ENCODE measurements at regions not wholly inside any gene's neighbourhood (a gene's known extent, or its start where the extent isn't known, plus 50 kb on each side); places are given as distances from the start of the nearest gene placed in this dataset.
"Not testable (repeated sequence)": the region's sequence is repeated elsewhere in the genome, so short reads cannot be mapped to it uniquely, and the experiment has no call there.

GRCh38 chr2:109702250-109702985 is 88.3 kb downstream of the SOWAHC start:
- no peak overlapping the region for H3K4me3 Mint-ChIP-seq
- H3K27ac Mint-ChIP-seq, result no peak overlapping the region
- peaks cover 26% of the 10 kb centered on the region for H3K27me3 Mint-ChIP-seq
- no peaks in the 10 kb centered on the region for H3K36me3 Mint-ChIP-seq
- H3K4me1 Mint-ChIP-seq, result no peaks in the 10 kb centered on the region
- DNase-seq, result no peak
- H3K9me3 Mint-ChIP-seq, result no peaks in the 10 kb centered on the region

GRCh38 chr2:109703077-109703476 is 88.9 kb downstream of the SOWAHC start:
- DNase-seq, result no peak
- Mint-ChIP-seq H3K4me3 (no peak overlapping the region), H3K9me3 (no peaks in the 10 kb centered on the region), H3K4me1 (no peaks in the 10 kb centered on the region), H3K36me3 (no peaks in the 10 kb centered on the region), H3K27me3 (peaks cover 26% of the 10 kb centered on the region), H3K27ac (no peak overlapping the region)

GRCh38 chr2:109703798-109704197 is 89.6 kb downstream of the SOWAHC start:
- no peak overlapping the region for H3K4me3 Mint-ChIP-seq
- no peak overlapping the region for H3K27ac Mint-ChIP-seq
- no peaks in the 10 kb centered on the region for H3K9me3 Mint-ChIP-seq
- no peaks in the 10 kb centered on the region for H3K4me1 Mint-ChIP-seq
- no peaks in the 10 kb centered on the region for H3K36me3 Mint-ChIP-seq
- H3K27me3 Mint-ChIP-seq, result peaks cover 26% of the 10 kb centered on the region
- no peak for DNase-seq

GRCh38 chr2:109707281-109708147 is 86.6 kb upstream of the RGPD5 start:
- Mint-ChIP-seq H3K27me3 (peaks cover 3% of the 10 kb centered on the region), H3K4me1 (no peaks in the 10 kb centered on the region), H3K9me3 (no peaks in the 10 kb centered on the region), H3K36me3 (no peaks in the 10 kb centered on the region), H3K4me3 (no peak overlapping the region), H3K27ac (no peak overlapping the region)
- DNase-seq, result no peak

- no peaks in the 10 kb centered on the region for H3K9me3 Mint-ChIP-seq
Observed at GRCh38 chr2:109710505-109711229, 83.4 kb upstream of the RGPD5 start.

GRCh38 chr2:109711230-109712122 is 82.6 kb upstream of the RGPD5 start:
- no peak for DNase-seq
- Mint-ChIP-seq H3K4me3 (no peak overlapping the region), H3K27ac (no peak overlapping the region), H3K9me3 (no peaks in the 10 kb centered on the region), H3K27me3 (no peaks in the 10 kb centered on the region), H3K4me1 (no peaks in the 10 kb centered on the region), H3K36me3 (no peaks in the 10 kb centered on the region)

More at GRCh38 chr2:109710505-109711229, 83.4 kb upstream of the RGPD5 start:
- no peak for DNase-seq
- Mint-ChIP-seq H3K4me3 (no peak overlapping the region), H3K4me1 (no peaks in the 10 kb centered on the region), H3K27me3 (no peaks in the 10 kb centered on the region), H3K27ac (no peak overlapping the region), H3K36me3 (no peaks in the 10 kb centered on the region)

- Mint-ChIP-seq H3K4me3 (no peak overlapping the region), H3K36me3 (no peaks in the 10 kb centered on the region), H3K27me3 (no peaks in the 10 kb centered on the region), H3K9me3 (no peaks in the 10 kb centered on the region), H3K27ac (no peak overlapping the region), H3K4me1 (no peaks in the 10 kb centered on the region)
- DNase-seq, result no peak
Observed at GRCh38 chr2:109712123-109712449, 82.0 kb upstream of the RGPD5 start.

GRCh38 chr2:109712746-109713145 is 81.4 kb upstream of the RGPD5 start:
- Mint-ChIP-seq H3K9me3 (no peaks in the 10 kb centered on the region), H3K4me3 (no peak overlapping the region), H3K36me3 (no peaks in the 10 kb centered on the region)

GRCh38 chr2:109715313-109715805 is 78.7 kb upstream of the RGPD5 start:
- H3K27me3 Mint-ChIP-seq, result peaks cover 6% of the 10 kb centered on the region
- no peak overlapping the region for H3K4me3 Mint-ChIP-seq
- H3K36me3 Mint-ChIP-seq, result no peaks in the 10 kb centered on the region
- no peaks in the 10 kb centered on the region for H3K4me1 Mint-ChIP-seq
- H3K27ac Mint-ChIP-seq, result no peak overlapping the region
- H3K9me3 Mint-ChIP-seq, result peaks cover 3% of the 10 kb centered on the region
- no peak for DNase-seq

More at GRCh38 chr2:109712746-109713145, 81.4 kb upstream of the RGPD5 start:
- Mint-ChIP-seq H3K27me3 (no peaks in the 10 kb centered on the region), H3K27ac (no peak overlapping the region), H3K4me1 (no peaks in the 10 kb centered on the region)
- DNase-seq, result no peak

GRCh38 chr2:109716596-109716995 is 77.5 kb upstream of the RGPD5 start:
- not testable (repeated sequence) for H3K27me3 Mint-ChIP-seq, H3K36me3 Mint-ChIP-seq, DNase-seq, H3K9me3 Mint-ChIP-seq, H3K4me1 Mint-ChIP-seq, H3K27ac Mint-ChIP-seq, H3K4me3 Mint-ChIP-seq

GRCh38 chr2:109718139-109718538 is 76.0 kb upstream of the RGPD5 start:
- Mint-ChIP-seq H3K36me3 (no peaks in the 10 kb centered on the region), H3K27ac (no peak overlapping the region), H3K4me3 (no peak overlapping the region), H3K27me3 (peaks cover 6% of the 10 kb centered on the region), H3K4me1 (no peaks in the 10 kb centered on the region), H3K9me3 (peaks cover 3% of the 10 kb centered on the region)
- DNase-seq, result no peak

GRCh38 chr2:109719871-109720270 is 74.2 kb upstream of the RGPD5 start:
- H3K4me1 Mint-ChIP-seq, result no peaks in the 10 kb centered on the region
- no peak overlapping the region for H3K4me3 Mint-ChIP-seq
- peaks cover 6% of the 10 kb centered on the region for H3K27me3 Mint-ChIP-seq
- H3K36me3 Mint-ChIP-seq, result no peaks in the 10 kb centered on the region
- no peak overlapping the region for H3K27ac Mint-ChIP-seq
- peaks cover 3% of the 10 kb centered on the region for H3K9me3 Mint-ChIP-seq
- DNase-seq, result no peak

GRCh38 chr2:109720380-109721106 is 73.6 kb upstream of the RGPD5 start:
- no peak overlapping the region for H3K27ac Mint-ChIP-seq
- no peak for DNase-seq
- peaks cover 3% of the 10 kb centered on the region for H3K9me3 Mint-ChIP-seq
- H3K27me3 Mint-ChIP-seq, result peaks cover 10% of the 10 kb centered on the region
- no peak overlapping the region for H3K4me3 Mint-ChIP-seq
- H3K4me1 Mint-ChIP-seq, result no peaks in the 10 kb centered on the region
- no peaks in the 10 kb centered on the region for H3K36me3 Mint-ChIP-seq

GRCh38 chr2:109721135-109721534 is 73.0 kb upstream of the RGPD5 start:
- H3K4me1 Mint-ChIP-seq, result no peaks in the 10 kb centered on the region
- DNase-seq, result no peak
- H3K27me3 Mint-ChIP-seq, result peaks cover 15% of the 10 kb centered on the region
- H3K9me3 Mint-ChIP-seq, result peaks cover 3% of the 10 kb centered on the region
- no peaks in the 10 kb centered on the region for H3K36me3 Mint-ChIP-seq
- no peak overlapping the region for H3K4me3 Mint-ChIP-seq
- no peak overlapping the region for H3K27ac Mint-ChIP-seq

Measured in activated naive CD8-positive, alpha-beta T cell treated with anti-CD3 and anti-CD28 coated beads for 36 hours (primary cell).